ENCODE measurements at regions not wholly inside any gene's neighbourhood (a gene's known extent, or its start where the extent isn't known, plus 50 kb on each side); places are given as distances from the start of the nearest gene placed in this dataset.

- H4K5ac ChIP-seq (ENCODE audit: insufficient read length, low read depth, low read length): no peak overlapping the region
- H3K79me1 ChIP-seq (ENCODE audit: insufficient read depth, low read depth, low read length, poor library complexity, severe bottlenecking): no peaks in the 10 kb centered on the region
- no peak overlapping the region for H4K8ac ChIP-seq (replicated peaks; ENCODE audit: insufficient read length, low read depth, low read length)
- WGBS (ENCODE audit: extremely low coverage, insufficient read length, low lambda C conversion rate): no CpG with 5 or more reads among the region's 3 CpGs
- H3K27ac ChIP-seq (ENCODE audit: insufficient read length, low read depth, low read length): no peak overlapping the region
- H3K4me2 ChIP-seq (ENCODE audit: insufficient read depth, insufficient read length, low read length): no peak overlapping the region
- no peak overlapping the region for H3T11ph ChIP-seq (ENCODE audit: low read length)
- H2AFZ ChIP-seq (ENCODE audit: low read length): no peak overlapping the region
- H3K4me1 Mint-ChIP-seq: peaks cover 6 to 7% of the 10 kb centered on the region in 2 experiments
- H3K9me3 Mint-ChIP-seq: no peaks in the 10 kb centered on the region
- H3K4me3 Mint-ChIP-seq: no peak overlapping the region
- DNase-seq: no peak
- no peak overlapping the region for H2AK5ac ChIP-seq (ENCODE audit: insufficient read length, low read length)
- H4K20me1 ChIP-seq (ENCODE audit: control insufficient read depth, insufficient read depth, insufficient read length): no peaks in the 10 kb centered on the region
- H4K91ac ChIP-seq (ENCODE audit: insufficient read length, low read depth, low read length): no peak overlapping the region
- no peak overlapping the region for H3K27ac Mint-ChIP-seq
- H3K56ac ChIP-seq (ENCODE audit: insufficient read length, low read depth, low read length): no peak overlapping the region
- H2BK20ac ChIP-seq (ENCODE audit: low read depth, low read length, poor library complexity, severe bottlenecking): no peak overlapping the region
- no peak overlapping the region for H3K14ac ChIP-seq (ENCODE audit: insufficient read depth, low read length)
- no peaks in the 10 kb centered on the region for H3K23me2 ChIP-seq (ENCODE audit: insufficient read length, low read depth, low read length, poor library complexity, severe bottlenecking)
- no peaks in the 10 kb centered on the region for H3K4me1 ChIP-seq (ENCODE audit: insufficient read depth, low read length)
- H2BK120ac ChIP-seq (ENCODE audit: low read depth, low read length, poor library complexity, severe bottlenecking): no peak overlapping the region
- no peak overlapping the region for H3K18ac ChIP-seq (ENCODE audit: insufficient read length, low read depth, low read length)
- no peaks in the 10 kb centered on the region for H3K79me2 ChIP-seq (ENCODE audit: insufficient read depth, low read length)
- H3K23ac ChIP-seq (ENCODE audit: insufficient read length, low read depth, low read length): no peak overlapping the region
- no peaks in the 10 kb centered on the region for H3K36me3 Mint-ChIP-seq (ENCODE audit: insufficient read depth in 1 of 3, low read depth in 3 of 3)
- no peaks in the 10 kb centered on the region; the same call in none of the 2 replicates for H3K27me3 Mint-ChIP-seq (ENCODE audit: low read depth)
- H3K9ac ChIP-seq (ENCODE audit: extremely low read depth, insufficient read length, low read length): no peak overlapping the region
- H2BK12ac ChIP-seq (ENCODE audit: insufficient read length, low read depth, low read length): no peak overlapping the region
- no peak overlapping the region for H3K4ac ChIP-seq (ENCODE audit: low read depth, low read length)
- no peak for TF ChIP-seq CTCF (conservative IDR thresholded peaks at IDR 0.05)
- no peaks in the 10 kb centered on the region for H3K27me3 ChIP-seq (ENCODE audit: insufficient read depth, low read length)
- H3K9me3 ChIP-seq (ENCODE audit: control insufficient read depth, low read depth, low read length): no peaks in the 10 kb centered on the region
- no peak overlapping the region for H2BK5ac ChIP-seq (ENCODE audit: insufficient read length, low read length)
- H2BK15ac ChIP-seq (ENCODE audit: low read depth, low read length): no peak overlapping the region
Measured at GRCh38 chr14:94979891-94980290, 177.4 kb downstream of the DICER1 start.

Measured in H9 (cell line).